T-helper 2 cell (primary cell): ENCODE measurements at regions not wholly inside any gene's neighbourhood (a gene's known extent, or its start where the extent isn't known, plus 50 kb on each side); places are given as distances from the start of the nearest gene placed in this dataset.
"Not testable (repeated sequence)": the region's sequence is repeated elsewhere in the genome, so short reads cannot be mapped to it uniquely, and the experiment has no call there.

ENCODE experiments used
- DNase-seq, 5 experiments: peaks; one replicate each; pipeline versions ENCODE4 v3.0.0 to v3.0.0-alpha.2; 2012 to 2022

DNA sequence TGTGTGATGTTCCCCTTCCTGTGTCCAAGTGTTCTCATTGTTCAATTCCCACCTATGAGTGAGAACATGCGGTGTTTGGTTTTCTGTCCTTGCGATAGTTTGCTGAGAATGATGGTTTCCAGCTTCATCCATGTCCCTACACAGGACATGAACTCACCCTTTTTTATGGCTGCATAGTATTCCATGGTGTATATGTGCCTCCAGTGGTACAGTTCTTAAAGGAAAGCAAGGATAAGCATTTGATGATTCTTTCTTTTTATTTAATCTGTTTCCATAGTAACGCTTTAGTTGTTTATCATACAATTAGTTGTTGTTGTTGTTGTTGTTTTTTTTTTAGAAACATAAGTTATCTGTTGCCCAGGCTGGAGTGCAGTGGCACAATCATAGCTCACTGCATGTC is 133.1 kb downstream of the TSEN15 start:
- DNase-seq, result not testable (repeated sequence)

DNA sequence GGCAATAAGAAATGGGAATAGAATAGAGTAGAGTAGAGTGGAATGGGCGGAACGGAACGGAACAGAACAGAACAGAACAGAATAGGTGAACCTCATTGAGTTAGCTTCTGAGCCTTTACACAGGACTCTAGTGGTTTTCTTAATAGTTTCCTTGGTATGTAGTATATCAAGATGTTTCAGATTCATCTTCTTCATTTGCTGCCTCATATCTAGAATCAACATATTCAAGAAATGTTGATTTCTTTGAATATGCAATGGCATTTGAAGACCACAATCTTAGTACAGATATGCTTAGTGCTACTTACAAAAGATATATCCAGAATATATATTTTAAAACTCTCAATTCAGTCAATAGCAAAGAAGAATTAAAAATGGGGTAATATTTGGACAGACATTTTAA is 133.8 kb downstream of the TSEN15 start:
- peak in 1 of 5 experiments; percentile 51 for DNase-seq

DNA sequence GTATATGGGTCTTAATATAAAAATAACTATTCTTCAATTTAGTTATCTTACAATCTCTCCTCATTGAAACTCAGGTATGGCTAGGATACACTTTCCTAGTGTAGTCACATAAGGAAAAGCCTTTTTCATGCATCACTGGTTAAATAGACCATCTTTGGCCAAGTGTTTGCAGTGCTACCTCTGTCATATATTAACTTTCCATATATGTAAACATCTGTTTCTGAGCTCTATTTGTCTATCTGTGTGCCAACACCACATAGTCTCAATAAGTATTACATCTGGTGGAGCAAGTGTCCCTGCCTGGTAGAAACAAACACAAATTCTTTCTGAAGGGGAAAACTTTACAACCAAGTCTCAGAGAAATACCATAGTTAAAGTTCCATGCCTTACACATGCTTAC is 134.6 kb downstream of the TSEN15 start:
- no peak for DNase-seq

DNA sequence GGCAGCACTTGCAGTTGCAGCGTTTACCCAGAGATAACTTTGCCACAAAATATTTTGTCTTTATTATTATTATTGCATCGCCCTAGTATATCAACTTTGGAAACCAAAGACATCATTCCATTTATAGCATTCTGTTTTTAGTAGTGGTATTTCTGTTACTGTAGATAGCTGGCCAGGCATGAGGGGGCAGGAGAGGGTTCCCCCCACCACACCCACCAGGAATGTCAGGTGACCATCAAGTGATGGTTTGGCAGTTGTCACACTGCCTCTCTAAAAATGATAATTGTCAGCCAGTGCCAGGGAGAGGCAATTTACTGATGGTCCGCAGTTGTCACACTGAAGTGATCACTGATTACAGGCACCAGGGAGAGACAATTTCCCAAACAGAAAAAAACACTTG is 135.6 kb downstream of the TSEN15 start:
- DNase-seq, result no peak

DNA sequence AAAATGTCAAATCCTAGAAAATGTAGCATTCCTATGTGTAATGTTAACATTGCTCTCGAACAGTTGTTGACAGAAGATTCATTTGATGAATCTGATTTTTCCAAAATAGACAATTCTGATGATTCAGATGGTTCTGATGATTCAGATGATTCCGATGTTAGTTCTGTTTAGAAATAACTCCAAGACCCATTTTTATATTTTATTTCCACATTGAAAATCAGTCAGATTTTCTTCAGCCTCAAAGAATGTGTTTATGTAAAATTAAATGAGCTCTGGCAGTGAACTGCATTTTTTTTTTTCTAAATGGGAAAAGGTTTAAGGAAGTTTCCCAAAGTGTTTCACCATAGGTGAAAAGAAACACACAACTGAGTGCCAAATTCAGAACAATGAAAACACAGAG is 136.5 kb downstream of the TSEN15 start:
- no peak for DNase-seq

GRCh38 chr1:184189361-184189760 is 137.8 kb downstream of the TSEN15 start:
- no peak for DNase-seq

GRCh38 chr1:184190616-184191015 is 139.1 kb downstream of the TSEN15 start:
- no peak for DNase-seq

GRCh38 chr1:184191181-184191621 is 139.7 kb downstream of the TSEN15 start:
- no peak for DNase-seq

DNA sequence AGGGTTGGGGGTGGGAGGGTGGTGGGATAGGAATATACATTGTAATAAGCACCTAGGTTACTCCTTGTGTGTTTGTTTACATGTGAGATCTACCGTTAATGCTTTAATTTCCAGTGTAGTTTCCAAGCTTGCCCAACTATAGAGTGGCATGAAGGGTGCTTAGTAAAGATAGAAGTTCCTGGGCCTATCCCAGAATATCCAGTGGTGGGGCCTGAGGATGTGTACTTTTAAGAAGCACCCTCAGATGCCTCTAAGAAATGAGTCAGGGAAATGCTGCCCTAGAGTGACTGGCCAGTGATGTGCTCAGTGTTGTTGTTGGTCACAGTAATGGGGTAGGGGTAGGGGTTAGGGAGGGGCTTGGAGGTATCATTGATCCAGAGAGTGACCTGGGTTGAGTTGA is 141.3 kb downstream of the TSEN15 start:
- no peak for DNase-seq

DNA sequence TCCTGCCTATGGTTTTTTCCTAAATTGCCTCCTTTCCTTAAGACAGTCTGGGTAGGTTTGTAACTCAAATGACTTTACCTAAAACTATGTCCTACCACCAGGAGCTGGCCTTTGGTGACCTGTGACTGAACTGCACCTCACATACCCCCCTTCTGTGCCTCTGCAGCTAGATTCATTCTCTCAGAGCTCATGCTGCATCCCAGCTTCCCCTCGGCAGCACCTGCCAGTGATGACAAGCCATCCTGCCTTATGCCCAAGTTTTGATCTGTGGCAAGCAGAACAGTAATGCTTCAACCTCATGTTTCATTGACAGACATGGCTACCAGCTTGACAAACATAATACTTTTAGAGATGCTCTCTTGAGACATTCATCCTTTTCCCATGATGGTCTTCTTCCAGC is 141.9 kb downstream of the TSEN15 start:
- DNase-seq, result no peak

DNA sequence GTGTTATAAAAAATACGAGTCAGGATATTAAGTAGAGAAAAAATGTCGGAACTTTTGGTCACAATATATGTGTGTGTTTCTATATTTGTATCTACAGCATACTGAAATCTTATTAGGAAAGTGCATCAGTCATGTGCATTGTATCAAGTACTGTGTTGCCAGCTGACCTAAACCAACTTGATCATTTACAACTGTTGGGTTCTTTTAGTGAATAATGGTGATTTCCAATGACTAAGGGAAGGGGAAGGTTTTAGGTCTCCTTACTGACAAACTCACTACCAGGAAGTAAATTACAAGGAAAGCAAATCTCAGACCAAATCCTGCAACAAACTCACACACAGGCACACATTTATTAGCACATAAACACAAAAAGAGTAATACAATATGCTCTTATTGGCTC is 142.7 kb downstream of the TSEN15 start:
- no peak for DNase-seq

DNA sequence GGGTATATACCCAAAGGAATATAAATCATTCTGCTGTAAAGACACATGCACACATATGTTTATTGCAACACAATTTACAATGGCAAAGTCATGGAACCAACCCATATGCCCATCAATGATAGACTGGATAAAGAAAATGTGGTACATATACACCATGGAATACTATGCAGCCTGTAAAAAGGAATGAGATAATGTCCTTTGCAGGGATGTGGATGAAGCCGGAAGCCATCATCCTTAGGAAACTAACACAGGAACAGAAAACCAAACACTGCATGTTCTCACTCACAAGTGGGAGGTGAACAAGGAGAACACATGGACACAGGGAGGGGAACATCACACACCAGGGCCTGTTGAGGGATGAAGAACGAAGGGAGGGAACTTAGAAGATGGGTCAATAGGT is 144.2 kb downstream of the TSEN15 start:
- not testable (repeated sequence) for DNase-seq

GRCh38 chr1:184197831-184198230 is 146.3 kb downstream of the TSEN15 start:
- no peak for DNase-seq

DNA sequence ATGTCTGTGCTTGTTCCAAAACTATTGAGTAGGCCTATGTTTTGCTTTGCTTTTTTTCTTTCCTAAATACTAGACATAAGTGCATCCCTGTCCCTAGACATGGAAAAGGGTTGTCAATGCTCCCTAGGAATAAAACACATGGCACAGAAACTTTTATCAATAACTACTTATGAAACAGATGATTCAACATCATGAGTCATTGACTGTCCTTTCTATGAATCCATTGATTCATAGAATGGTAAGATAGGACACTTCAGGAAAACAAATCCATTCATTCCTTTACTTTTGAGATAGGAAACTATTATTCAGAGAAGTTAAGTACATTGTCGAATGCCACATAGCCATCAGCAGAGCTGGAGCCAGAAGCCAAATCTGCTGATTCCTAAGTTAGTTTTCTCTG is 147.5 kb downstream of the TSEN15 start:
- no peak for DNase-seq

GRCh38 chr1:184199438-184200085 is 148.0 kb downstream of the TSEN15 start:
- no peak for DNase-seq

DNA sequence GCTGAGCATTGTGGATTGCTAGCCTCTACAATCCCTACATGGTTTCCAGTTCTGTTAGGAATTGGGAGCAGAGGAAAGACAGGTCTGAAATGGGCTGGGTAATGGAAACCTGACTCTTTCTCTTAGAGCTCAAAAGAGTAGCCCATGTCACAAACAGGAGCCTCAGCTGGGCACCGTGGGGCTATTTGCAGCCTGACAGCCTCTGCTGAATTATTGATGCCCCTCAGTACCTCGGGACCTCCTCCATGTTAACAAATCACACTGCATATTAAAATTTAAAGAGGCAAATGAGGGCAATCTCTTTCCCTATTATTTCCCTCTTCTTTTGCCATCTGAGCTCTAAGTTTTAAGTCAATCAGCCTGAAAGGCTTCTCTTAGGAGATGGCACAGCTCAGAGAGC is 157.1 kb downstream of the TSEN15 start:
- no peak for DNase-seq

GRCh38 chr1:184210031-184210430 is 158.5 kb downstream of the TSEN15 start:
- DNase-seq, result no peak

- DNase-seq, result peak in 1 of 5 experiments; percentile 24
Measured at GRCh38 chr1:184210862-184211261, 159.3 kb downstream of the TSEN15 start.

- no peak for DNase-seq
Measured at GRCh38 chr1:184212649-184213314, 161.3 kb downstream of the TSEN15 start.

- DNase-seq, result no peak
Measured at GRCh38 chr1:184214128-184214527, 162.6 kb downstream of the TSEN15 start.

- DNase-seq, result peak in 1 of 5 experiments; percentile 13
Measured at GRCh38 chr1:184215274-184215925, 163.9 kb downstream of the TSEN15 start.

DNA sequence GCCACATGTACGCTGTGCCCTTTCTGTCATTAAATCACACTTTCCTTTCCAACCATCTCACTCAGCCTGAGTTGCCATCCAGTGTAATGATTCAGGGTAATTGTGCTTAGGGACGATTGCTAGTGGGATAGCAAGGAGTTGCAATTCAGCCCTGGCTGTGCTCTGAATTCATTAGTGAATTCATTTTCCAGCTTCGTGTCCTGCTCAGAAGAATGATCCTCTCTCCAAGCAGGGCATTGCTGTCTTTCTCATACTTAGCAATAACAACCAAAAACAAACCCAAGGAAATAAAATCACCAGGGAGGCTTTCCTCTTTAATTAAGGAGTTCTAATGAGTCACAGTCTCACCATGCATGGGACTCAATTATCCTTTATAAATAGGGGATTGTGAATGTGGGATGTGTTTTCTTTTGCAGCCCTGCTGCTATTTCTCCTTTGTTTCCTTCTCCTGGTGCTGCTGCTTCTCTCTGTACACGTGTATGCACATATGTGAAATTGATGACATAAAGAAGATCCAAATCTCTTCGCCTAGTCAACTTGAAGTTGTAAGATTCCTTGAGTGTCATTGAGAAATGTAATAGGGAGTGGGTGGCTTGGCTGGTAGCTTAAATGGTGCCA is 167.0 kb downstream of the TSEN15 start:
- DNase-seq, result no peak

DNA sequence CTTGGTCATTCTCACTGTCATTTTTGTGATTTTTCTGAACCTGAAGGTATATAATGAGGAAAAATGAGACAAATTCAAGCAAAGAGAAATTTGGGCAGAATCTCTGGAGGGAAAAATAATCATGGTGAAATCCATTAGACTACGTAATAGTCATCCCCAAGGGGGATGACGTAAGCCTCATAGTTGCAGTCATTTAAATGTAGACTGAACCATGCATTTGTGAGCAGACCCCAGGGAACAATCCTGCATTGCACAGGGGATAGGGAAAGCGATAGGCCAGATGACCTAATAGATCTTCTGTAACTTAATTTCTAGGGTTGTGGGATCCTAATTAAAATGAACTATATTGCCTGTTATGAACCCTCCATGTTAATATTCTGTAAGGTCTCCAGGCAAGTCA is 167.4 kb upstream of the C1orf21 start:
- DNase-seq, result no peak

- no peak for DNase-seq
Measured at GRCh38 chr1:184219883-184220282, 166.9 kb upstream of the C1orf21 start.
